ENCODE measurements at regions not wholly inside any gene's neighbourhood (a gene's known extent, or its start where the extent isn't known, plus 50 kb on each side); places are given as distances from the start of the nearest gene placed in this dataset.

DNA sequence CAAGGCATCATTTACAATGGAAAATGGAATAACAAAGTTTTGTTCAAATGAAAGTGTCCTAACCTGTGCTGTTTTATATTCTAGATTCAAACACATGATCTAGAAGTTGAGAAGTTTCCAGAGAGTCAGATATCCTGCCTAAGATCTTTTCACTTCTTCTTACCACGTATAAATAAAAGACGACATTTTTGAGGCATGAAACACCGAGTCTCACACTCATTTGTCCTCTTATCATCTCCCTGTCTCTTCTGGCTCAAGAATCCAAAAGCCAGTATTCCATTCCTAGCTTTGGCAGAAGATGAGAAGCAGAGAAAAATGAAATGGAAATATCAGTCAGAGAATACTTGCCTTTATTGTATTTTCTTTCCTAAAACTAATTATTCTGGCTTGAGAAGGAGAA, 738.6 kb upstream of the NR2F2 start:
- DNase-seq = no peak

DNA sequence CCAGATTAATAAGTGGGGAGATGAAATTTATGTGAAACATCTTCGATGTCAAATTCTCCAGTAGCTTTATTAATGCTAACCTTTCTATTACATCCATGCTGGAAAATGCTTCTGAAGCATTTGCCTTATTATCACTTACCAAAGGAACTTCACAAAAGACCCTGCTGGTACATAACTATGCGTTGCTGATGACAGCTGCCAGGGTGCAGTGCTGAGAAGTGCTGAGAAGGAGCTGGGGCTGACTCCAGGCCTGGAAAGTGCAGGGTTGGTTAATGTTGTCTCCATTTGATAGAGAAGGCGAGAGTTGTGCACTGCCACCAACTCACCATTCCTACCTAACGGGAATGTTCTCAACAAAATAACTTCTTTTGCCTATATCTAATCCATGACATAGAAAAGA, 736.0 kb upstream of the NR2F2 start:
- DNase-seq = no peak

DNA sequence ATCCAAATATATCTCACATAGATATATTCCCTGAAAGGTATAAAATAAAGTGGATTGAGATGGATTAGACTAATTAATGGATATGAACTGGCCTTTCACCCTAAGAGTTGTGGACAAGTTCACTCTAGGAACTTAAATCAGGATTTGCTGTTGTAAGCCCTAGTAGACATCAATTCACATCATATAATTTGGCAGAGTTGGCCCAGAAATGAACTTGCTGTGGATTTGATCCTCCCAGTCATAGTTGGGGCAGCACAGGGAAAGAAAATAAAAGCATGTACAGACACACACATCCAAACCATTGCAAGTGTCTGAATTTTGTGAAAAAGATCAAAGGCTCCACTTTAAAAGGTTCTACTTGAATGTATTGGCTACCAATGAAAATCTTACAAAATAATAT, 734.7 kb upstream of the NR2F2 start:
- no peak for DNase-seq

DNA sequence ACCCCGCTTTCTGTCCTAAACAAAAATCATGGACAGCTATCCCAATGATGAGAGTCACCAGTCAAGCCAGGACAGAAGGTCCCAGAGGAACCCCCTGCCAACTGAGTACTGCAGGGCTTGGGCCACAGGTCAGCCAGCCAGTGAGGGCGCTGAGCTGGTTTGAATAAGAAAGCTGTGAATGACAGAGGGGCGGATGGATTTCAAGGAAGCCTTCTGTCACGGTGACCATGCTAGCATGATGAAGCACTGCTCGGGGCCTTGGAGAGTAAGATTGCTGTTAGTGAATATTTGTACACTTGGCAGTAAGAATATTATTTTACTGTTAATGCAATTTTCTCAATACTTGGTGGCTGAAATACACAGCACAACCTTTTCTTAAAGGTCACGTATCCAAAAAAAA, 734.0 kb upstream of the NR2F2 start:
- DNase-seq = no peak

DNA sequence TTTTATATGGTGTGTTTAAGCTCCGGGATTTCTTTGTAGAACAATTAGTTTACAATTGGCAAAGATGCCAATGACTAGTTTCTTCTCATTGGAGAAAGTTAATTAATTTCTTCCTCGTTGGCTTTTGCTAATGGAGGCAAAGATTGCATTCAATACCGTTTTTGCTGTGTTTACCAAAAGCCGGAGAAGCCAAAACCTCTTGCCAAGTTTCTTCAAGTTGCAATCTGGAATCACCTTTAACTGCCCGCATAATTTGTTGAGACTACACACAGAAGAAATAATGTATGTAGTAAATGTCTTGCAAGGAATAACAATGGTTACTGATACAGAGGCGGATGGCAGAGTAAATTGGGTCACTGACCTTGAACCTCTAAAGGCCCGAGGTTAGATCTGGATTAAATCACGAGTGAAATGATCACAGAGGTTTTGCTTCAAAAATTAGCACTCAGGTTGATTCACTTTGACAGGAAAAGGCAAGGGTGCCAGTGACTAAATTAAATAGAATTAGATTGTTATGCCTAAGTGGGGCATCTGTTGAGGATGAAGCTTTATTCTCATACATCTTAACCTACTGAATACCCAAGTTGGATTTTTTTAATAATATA, 732.1 kb upstream of the NR2F2 start:
- DNase-seq = no peak

DNA sequence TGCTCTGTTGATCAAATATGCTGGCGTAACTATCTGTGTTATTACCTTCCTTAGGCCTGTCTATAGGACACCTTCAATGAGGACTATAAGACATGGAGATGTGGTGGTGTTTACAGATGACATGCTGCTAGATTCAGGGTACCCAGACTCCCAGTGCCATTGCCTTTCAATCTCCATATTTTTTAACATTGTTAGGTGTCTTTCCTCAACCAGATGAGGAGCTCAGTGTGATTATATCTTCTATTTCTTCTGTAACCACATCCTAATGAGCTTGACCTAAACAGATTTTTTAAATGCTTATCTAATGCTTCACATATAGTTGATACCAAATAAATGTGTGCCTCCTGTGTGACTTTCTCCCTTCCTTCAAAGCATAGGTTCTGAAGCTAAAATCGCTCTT, 730.1 kb upstream of the NR2F2 start:
- DNase-seq = no peak

DNA sequence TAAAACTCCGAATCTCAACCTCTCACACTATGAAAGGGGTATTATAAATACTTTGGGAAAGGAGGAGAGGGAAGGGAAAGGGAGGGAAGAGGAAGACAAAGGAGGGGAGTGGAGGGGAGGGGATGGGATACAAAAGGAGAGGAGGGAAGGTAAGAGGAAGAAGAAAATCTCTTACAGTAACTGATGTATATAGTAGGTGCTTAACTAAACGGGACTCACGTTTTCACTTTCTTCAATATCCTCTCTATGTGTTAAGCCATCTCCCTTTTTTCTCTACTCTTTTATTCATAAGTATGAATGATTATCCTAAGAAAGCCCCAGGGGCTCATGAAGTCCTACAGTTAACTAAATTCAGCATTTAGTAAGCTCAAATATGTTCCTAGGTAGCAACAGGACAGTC, 729.6 kb upstream of the NR2F2 start:
- DNase-seq = no peak

DNA sequence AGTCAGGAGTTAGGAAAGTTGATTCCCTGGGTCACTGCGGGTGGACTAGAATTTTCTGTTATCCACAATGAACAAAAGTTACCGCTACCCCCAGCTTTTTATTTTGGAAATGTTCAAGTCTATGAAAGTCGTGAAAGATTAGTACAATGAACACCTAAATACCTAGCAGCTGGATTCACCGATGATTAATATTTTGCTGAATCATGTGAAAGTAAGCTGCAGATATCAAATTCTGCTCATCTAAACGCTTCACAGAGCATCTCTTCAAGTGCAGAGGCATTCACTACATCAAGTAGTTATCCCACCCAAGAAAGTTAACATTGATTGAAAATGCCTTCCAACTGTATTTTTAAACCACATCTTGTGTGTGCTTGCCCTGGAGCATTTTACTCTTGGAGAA, 729.0 kb upstream of the NR2F2 start:
- DNase-seq = no peak

DNA sequence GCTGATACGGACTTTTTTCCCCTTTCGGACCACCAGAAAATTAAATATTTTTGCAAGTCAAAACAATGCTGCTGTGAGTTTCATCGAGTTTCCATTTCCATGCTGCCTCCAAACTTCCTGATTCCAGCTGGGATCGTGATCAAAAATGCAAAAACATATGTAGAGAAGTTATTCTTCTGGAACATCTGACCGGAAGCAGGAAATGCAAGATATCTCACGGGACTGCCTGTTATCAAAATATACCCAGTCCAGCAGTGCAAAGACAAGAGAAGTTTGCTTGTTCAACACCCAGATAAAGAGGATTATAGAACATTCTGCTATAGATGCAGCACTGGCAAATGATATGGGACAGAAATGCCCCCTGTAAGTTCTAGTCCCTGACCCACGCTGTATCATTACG, 726.7 kb upstream of the NR2F2 start:
- DNase-seq = peak; percentile 51

DNA sequence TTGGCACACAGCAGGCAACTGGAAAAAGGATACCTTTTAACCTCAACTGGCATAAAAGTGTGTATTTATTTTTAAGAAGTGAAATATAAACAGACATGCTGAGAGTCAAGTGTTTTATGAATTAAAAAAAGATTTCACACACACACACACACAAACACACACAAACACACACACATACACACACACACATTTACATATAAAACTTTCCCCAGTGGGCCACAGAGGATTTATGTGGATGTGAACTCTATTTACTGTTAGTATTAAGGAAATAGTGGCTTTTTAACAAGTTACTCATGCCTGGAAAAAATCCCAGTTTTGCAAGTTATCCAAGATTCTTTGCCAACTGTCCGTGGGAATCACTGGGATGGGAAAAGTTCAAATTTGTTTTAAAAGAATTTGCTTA, 725.9 kb upstream of the NR2F2 start:
- DNase-seq = peak; percentile 50

DNA sequence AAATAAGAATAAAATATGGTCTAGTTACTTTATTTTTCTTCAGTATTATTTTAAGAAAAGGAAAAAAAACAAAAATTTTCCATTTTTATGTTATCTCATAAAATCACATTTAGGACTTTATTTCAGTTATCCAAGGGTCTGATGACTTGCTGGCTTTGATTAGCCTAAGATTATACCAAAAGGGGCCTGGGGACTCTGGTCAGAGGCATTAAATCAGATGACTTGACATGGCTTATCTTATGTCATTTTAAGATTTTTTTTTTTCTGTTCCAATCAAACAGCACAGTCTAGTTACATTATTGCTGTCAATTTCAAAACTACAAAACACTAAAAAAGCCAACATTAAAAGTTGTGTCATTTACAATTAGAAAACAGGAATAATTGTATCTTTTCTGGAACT, 725.4 kb upstream of the NR2F2 start:
- DNase-seq = no peak

DNA sequence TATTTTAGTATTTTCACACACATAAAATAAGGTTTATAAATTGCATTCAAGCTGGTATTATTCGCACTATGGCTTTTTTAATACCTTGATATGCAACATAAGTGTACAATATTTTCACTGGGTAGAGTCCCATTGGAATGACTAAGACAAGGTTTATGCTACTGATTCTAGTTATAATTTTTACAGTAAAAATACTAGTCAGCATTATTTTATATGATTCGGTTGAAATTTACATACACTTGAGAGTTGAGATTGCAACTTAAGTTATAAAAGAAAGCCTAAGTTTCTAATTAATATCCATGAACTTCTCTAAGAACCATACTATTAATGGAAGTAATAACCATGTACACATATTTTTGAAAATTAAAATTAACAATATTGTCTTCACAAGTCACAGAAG, 723.9 kb upstream of the NR2F2 start:
- DNase-seq = no peak

DNA sequence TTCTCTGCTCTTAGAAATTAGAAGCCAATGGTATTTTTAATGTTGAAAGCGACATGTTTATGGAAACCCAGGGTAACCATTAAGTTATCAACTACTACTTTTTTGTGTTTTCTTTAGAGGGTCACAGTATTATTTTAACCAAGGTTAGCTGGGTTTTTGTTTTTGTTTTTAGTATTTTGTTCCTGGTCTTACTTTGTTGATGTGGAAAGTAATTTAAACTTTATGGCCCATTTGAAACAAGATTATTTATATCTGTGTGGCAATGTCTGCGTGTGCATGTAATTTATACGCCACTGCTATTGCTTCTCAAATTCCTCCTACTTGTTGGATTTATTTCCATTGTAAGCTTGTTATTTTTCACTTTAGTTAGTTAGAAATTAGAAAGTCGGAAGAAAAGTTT, 722.1 kb upstream of the NR2F2 start:
- no peak for DNase-seq

DNA sequence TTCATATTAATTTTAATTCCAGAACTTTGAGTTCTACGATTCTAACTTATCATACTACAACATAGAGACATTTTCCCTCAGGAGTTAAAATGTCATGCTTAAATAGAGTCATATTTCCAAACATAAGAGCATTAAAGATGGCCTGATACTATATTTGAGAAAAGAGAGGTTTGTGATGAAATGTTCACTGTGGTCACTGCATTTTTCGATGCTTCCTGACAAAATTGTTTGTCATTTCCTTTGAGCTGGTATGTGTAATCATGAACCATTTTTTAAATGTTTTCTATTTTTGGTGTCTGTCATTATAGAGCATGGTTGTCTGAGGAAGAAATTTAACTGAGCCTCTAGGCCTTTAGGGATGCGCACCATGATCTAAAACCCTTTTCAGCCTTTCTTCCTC, 721.4 kb upstream of the NR2F2 start:
- no peak for DNase-seq

DNA sequence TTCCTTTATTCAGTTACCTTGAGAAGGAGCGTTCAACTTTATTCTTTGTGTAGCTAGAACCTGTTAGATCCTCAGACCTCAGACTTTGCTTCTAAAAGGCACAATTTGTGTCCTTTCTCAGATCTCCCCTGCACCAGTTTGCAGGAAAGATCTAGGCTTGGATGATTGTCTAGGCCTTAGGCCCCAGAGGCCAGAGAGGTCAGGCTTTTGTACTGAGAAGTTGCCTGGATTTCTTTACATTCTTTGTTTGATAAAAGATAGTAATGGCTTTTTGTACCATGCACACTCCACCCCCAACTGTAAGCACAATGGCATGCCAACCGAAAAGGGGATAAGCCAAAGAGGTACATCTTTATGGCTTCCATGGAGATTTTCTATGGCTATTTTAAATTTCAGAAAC, 719.6 kb upstream of the NR2F2 start:
- DNase-seq = no peak

DNA sequence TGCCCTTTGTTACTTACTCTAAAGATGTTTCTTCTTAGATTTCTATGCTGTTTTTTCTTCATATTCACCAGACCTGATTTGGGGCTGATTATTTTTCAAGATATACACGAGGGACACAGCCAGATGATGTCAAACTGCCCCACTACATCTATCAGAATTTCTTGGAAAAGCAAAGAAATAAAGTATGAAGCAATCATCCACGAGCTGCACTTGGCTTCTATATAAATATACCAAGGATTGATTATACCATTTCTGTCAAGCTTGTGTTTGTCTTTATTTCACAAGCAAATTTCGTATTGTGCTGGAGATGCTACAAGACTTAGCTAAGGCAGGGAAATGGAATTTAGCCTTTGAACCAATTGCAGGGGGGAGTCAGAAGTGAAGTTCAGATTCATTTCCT, 715.1 kb upstream of the NR2F2 start:
- DNase-seq = no peak

DNA sequence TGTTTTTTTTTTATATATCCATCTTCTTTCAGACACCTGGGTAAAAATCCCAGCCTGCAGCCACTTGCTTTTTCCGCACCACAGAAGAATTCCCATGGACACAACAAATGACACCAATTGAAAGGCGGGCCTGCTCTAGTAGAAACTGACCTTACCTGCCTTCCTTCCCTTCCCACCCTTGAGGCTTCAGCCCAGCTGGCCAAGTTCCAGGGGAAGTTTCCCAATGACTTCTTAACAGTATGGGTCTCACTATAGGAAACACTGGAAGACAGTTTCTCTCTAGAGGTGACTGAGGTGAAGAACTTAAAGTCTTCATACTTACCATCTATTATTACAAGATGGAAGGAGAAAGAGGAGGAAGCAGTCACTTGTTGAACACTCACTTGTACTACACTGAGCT, 714.2 kb upstream of the NR2F2 start:
- DNase-seq = no peak

DNA sequence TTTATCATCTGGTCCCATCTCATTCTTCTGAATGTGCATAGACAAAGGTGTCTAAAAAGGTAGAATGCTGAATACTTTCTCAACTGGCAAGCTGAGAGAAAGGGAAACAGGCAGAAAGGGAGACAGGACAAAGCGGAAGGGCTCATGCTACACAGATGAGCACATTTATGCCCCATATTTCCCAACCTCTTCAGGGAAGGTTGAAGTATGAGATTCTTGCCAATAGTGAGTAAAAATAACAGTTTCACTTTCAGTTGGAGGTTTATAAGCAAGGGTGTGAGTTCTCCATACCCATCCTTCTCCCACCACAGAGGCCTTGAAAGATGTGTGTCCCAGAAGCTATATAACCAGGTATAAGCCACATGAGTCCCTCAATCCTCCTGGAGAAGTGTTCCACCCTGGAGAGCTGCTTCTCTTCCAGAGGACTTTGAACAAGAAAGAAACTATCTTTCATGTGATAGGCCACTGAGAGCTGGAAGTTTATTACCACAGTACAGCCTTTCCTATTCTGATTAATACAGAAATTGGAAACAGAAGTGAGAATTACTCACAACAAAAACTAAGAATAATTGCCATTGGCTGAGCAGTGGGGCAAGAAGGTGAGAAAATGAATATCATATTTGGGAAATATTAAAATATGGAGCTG, 709.4 kb upstream of the NR2F2 start:
- no peak for DNase-seq

DNA sequence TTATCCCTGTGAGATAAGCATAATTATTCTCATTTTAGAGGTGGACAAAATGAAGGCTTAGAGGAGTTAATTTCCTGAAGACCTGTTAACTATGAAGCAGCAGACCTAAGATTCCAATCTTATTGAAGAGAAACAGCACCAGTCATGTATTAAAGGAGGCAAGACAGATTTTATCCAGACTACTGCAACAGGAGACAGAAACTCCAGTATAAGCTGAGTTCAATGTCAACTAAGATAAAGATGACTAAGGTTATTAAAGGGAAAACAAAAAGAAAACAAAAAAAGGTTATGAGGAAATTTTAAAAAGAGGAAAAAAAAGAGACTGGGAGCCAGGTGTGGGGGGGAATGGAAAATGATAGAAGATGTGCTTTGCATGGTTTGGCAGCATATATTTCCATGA, 707.7 kb upstream of the NR2F2 start:
- no peak for DNase-seq

DNA sequence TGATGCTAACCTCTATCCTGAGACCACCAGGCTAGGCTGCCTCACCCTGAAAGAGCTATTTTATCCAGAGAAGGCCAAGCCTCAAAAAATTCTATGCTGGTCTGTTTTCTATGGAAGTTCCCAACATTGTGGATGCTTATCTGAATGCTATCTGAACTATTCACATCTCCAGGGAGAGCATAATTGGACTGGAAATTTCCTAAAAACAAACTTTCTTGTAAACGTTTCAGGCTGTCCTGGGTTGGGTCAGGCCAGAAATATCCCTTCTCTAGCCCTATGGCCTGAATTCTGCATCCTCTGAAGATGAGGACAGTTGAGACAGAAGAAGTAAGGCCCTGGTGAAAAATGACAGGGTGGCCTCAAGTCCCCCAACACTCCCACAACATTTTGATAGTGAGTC, 706.4 kb upstream of the NR2F2 start:
- DNase-seq = no peak

DNA sequence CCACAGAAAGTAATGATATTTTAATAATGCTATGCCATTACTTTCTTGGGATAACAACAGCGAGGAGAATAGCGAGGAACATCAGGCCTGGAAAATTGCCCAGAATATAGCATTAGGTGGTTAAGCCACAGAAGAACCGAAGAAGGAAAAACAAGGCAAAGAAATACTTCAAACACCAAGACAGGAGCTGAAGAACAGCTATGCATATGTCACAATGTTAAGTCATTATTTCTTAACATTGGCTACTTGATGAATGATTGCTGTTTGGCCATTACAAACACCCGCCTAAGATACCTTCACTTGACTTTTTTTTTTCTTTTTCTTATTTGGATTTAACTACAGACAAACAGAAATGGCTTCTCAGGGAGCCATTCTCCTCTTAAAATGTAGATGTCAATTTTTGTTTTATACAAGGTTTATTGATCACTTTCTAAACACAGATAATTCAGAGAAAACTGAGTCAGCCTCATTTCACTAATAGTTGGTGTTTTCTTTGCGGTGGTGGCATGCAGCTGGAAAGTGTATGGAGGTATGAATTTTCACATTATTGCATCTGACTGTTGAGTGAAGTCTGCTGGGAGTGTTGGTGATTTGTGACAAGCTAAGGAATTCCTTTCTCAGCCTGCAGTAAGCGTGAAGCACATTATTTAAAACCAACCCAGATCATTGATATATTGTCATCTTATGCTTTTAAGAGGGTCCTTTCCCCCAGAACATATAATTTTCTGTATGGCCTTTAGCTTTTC, 705.7 kb upstream of the NR2F2 start:
- no peak for DNase-seq

DNA sequence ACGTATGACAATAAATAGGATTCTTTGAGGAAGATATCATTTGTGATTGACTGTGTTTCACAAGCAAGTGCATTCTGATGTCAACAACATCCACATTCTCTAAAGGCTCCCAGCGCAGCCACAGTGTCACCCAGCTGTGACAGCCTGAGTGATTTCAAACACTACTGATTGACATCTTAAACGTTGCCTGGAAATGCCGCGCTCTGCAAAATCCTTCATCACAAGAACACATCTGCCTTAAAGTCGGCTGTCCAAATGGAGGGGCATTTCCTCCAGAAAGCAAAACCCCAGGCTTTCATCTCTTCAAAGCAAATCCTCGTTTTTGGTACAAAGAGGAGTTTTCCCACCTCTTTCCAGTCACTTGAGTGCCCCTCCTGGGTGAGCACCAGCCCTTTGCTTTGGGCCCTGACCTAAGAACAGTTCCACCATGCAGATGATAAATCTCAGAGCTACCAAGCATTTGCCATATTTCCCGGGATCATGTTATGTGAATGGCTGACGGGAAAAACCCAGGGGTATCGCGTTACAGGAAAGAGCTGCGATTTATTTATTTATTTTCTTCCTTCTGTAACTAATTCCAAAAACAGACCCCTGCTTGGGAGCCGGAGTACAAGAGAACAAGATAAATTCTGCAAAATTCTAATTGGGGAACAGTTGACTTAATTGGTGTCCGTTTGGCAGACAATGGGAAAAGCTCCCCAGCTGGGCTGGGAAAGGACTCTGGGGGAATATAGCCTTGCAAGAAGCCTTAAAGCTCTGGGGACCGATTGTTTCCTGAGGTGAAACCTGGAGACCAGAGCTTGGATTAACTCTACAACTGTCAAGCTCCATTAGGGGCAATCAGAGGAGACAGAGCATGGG, 703.8 kb upstream of the NR2F2 start:
- DNase-seq = no peak

DNA sequence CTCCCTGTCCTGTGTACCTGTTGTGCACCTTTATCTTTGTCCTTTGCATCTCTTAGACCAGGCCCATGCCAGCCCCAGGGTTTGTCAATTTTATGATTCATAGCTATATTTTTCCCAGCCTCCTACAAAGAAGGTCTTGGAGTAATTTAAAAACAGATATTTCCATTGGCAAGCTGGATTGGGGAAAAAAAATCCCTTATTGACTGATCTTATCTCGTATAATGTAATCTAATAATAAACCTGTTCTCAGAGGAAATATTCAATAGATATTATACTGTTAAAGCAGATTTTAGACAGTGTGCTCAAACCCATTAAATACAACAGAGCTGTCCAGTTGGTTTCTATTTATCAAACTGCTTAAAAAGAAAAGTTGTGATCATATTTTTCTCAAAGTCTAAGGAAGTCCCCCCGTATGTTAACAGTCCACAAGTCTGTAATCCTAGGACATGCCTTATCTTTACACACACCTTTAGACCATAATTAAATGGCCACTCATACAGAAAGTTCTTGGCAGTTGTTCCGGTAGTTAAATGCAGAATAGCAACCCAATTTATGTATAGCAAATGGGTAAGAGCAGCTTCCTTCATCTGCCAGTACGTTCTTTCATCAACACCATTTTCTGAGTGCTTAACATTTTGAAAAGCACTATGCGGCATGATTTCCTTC, 700.9 kb upstream of the NR2F2 start:
- no peak for DNase-seq

All from femur (tissue), 1 donor.